ENCODE measurements at regions not wholly inside any gene's neighbourhood (a gene's known extent, or its start where the extent isn't known, plus 50 kb on each side); places are given as distances from the start of the nearest gene placed in this dataset.

DNA sequence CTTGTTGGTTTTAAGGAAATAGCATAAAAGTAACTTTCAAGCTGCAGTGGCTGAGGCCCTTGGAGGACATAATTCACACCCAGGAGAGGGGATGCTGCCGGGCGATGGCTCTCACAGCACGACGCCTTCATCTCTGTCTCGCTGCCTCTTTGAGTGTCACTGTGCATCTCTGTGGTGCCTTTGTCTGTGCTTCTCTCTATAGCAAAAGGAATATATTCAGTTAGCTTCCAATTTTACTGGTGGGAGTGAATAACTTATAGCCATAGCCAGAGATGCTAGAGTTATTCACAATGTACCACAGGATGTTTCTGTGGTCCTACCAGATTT lies 276.7 kb downstream of the SYK start:
- H3K27me3 Mint-ChIP-seq (ENCODE audit: low read depth): peaks cover 10% of the 10 kb centered on the region
- H3K4me1 Mint-ChIP-seq: no peaks in the 10 kb centered on the region
- no peak overlapping the region for H3K27ac Mint-ChIP-seq
- no peaks in the 10 kb centered on the region for H3K36me3 Mint-ChIP-seq (ENCODE audit: low read depth)
- no peaks in the 10 kb centered on the region for H3K9me3 Mint-ChIP-seq
- no peak overlapping the region for H3K4me3 Mint-ChIP-seq
- no peak for TF ChIP-seq CTCF (IDR thresholded peaks at IDR 0.05; ENCODE audit: unreplicated experiment in 3 of 3)

GRCh38 chr9:91082731-91083130 lies 279.0 kb downstream of the AUH start:
- Mint-ChIP-seq H3K36me3 (ENCODE audit: low read depth) (no peaks in the 10 kb centered on the region), H3K27ac (no peak overlapping the region), H3K27me3 (ENCODE audit: low read depth) (peaks cover 6% of the 10 kb centered on the region), H3K9me3 (no peaks in the 10 kb centered on the region), H3K4me1 (no peaks in the 10 kb centered on the region), H3K4me3 (no peak overlapping the region)
- TF ChIP-seq CTCF (IDR thresholded peaks at IDR 0.05; ENCODE audit: unreplicated experiment in 3 of 3): no peak

- no peaks in the 10 kb centered on the region for H3K9me3 Mint-ChIP-seq
- peaks cover 5% of the 10 kb centered on the region for H3K4me1 Mint-ChIP-seq
- no peak overlapping the region for H3K27ac Mint-ChIP-seq
- TF ChIP-seq CTCF (IDR thresholded peaks at IDR 0.05; ENCODE audit: unreplicated experiment in 3 of 3): no peak
- H3K4me3 Mint-ChIP-seq: no peak overlapping the region
- H3K36me3 Mint-ChIP-seq (ENCODE audit: low read depth): no peaks in the 10 kb centered on the region
- peaks cover 9% of the 10 kb centered on the region for H3K27me3 Mint-ChIP-seq (ENCODE audit: low read depth)
Observed at GRCh38 chr9:91084896-91085516, 276.7 kb downstream of the AUH start.

DNA sequence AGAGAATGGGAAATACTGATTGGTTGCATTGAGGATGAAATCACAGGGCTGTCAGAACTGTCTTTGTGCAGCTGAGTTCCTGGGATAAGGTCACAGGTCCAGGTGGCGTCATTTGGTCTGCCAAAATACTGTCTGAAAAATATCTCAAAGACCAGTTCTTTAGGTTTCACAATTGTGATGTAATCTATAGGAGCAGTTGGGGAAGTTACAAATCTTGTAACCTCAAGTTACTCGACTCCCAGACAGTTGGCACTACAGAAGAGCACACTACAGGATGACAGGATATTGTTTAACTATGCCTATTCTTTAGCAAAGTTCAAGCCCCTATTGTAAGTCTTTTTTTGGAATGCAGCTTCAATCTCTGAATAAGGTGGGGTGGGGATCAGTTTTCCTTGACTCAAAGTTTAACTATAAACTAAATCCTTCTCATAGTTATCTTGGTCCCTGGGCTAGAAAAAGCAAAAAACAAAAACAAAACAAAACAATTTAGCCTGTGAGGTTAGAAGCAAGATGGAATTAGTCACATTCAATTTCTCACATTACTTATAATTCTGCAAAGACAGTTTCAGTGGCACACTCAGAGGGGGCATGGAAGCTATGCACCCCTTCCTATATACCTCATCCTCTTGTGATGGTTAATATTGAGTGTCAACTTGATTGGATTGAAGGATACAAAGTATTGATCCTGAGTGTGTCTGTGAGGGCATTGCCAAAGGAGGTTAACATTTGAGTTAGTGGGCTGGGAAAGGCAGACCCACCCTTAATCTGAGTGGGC lies 276.0 kb downstream of the AUH start:
- Mint-ChIP-seq H3K9me3 (no peaks in the 10 kb centered on the region), H3K27me3 (ENCODE audit: low read depth) (peaks cover 9% of the 10 kb centered on the region), H3K27ac (no peak overlapping the region), H3K36me3 (ENCODE audit: low read depth) (no peaks in the 10 kb centered on the region), H3K4me1 (peaks cover 5% of the 10 kb centered on the region), H3K4me3 (no peak overlapping the region)
- no peak for TF ChIP-seq CTCF (IDR thresholded peaks at IDR 0.05; ENCODE audit: unreplicated experiment in 3 of 3)

DNA sequence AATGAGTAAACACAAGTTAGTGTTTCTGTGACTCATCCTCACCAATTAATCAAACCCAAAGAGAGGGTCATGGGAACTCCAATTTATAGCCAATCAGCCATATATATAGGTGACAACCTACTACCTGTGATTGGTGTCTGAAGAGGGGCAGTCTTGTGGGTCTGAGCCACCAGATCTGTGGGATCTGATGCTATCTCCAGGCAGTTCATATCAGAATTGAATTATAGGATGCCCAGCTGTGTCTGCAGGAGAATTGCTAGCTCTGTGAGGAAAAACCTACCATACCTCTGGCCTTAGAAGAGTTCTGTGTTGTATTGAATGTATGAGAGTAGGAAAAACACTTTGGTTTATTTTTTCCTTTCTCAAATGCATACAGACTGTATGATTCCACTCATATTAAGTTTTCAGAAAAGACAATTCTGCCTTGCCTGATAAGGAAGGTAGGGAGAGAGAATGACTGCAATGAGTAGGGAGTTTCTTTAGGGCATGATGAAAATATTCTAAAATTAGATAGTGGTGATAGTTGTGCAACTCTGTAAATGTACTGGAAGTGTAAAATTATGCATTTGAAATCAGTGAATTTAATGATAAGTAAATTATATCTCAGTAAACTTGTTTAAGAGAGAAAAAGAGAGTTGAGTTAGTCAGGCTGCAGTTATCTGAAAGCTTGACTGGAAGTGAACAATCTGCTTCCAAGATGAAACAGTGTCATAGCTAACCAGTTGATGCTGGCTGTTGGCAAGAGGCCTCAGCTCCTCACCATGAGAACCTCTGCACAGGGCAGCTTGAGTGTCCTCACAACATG lies 274.9 kb downstream of the AUH start:
- TF ChIP-seq CTCF (IDR thresholded peaks at IDR 0.05; ENCODE audit: unreplicated experiment in 3 of 3): no peak
- no peaks in the 10 kb centered on the region for H3K9me3 Mint-ChIP-seq
- no peaks in the 10 kb centered on the region for H3K36me3 Mint-ChIP-seq (ENCODE audit: low read depth)
- H3K27me3 Mint-ChIP-seq (ENCODE audit: low read depth): peaks cover 5% of the 10 kb centered on the region
- H3K27ac Mint-ChIP-seq: no peak overlapping the region
- H3K4me1 Mint-ChIP-seq: peaks cover 5% of the 10 kb centered on the region
- H3K4me3 Mint-ChIP-seq: no peak overlapping the region

All from nephron (organoid).